Kidney (tissue), 13 donors: ENCODE measurements at regions not wholly inside any gene's neighbourhood (a gene's known extent, or its start where the extent isn't known, plus 50 kb on each side); places are given as distances from the start of the nearest gene placed in this dataset.

Experiments
- DNase-seq, 5 donors: peaks; one replicate each; pipeline ENCODE4 v3.0.0-alpha.2; 2013 to 2020
- FAIRE-seq: peaks from 2 replicates; lab custom pipeline; 2012; peaks lifted over from hg19 to GRCh38; lab: Jason Lieb, UNC
- H3K27ac ChIP-seq, 2 donors: one replicate each; pipeline ENCODE4 v1.7.0; 2013; ENCODE audit warnings: low read depth in 2 of 2, low read length in 2 of 2, inconsistent platforms in 1 of 2
- H3K27me3 ChIP-seq: one replicate; pipeline ENCODE4 v1.7.1; 2013; ENCODE audit warnings: low read length, inconsistent platforms; ENCODE audit not compliant: control insufficient read depth, insufficient read depth
- H3K36me3 ChIP-seq, 3 donors: one replicate each; pipeline versions ENCODE4 v1.7.0 to v1.7.1; 2013; ENCODE audit warnings: low read length in 3 of 3, control low read depth in 1 of 3, inconsistent platforms in 1 of 3; ENCODE audit not compliant: insufficient read depth in 3 of 3, control insufficient read depth in 2 of 3
- H3K4me1 ChIP-seq, 3 donors: one replicate each; pipeline versions ENCODE4 v1.7.0 to v1.7.1; 2013; ENCODE audit warnings: low read length in 3 of 3, inconsistent platforms in 1 of 3, low read depth in 1 of 3; ENCODE audit not compliant: control insufficient read depth in 2 of 3, insufficient read depth in 2 of 3
- H3K4me3 ChIP-seq, 3 donors: one replicate each; pipeline versions ENCODE4 v1.7.0 to v1.8.1; 2013; ENCODE audit warnings: low read length in 3 of 3, control low read depth in 1 of 3, inconsistent platforms in 1 of 3
- H3K9ac ChIP-seq, 3 donors: one replicate each; pipeline versions ENCODE4 v1.7.0 to v1.7.1; 2013; ENCODE audit warnings: low read length in 3 of 3, control low read depth in 1 of 3, inconsistent platforms in 1 of 3
- H3K9me3 ChIP-seq, 3 donors: one replicate each; pipeline versions ENCODE4 v1.7.0 to v1.7.1; 2013; ENCODE audit warnings: low read length in 3 of 3, control low read depth in 1 of 3, inconsistent platforms in 1 of 3; ENCODE audit not compliant: control insufficient read depth in 2 of 3, insufficient read depth in 1 of 3
- intact Hi-C: fragments of 100-400 bp; cut with DNase I; formaldehyde crosslinking; loops from one replicate; pipeline ENCODE4 v1.11.1; 2022
- TF ChIP-seq, protein P1 (sequence below): IDR thresholded peaks from 3 replicates; pipeline ENCODE4 v1.5.1; 2012; ENCODE audit warnings: mild to moderate bottlenecking, moderate library complexity, borderline replicate concordance; ENCODE audit not compliant: insufficient read depth; ENCODE audit errors: extremely low read depth
- donor health status: control.
- donor health status: control.
- donor health status: control.
- donor health status: control.
- donor health status: control.
- donor health status: DM: yes; HTN: yes; CAD: no.
- donor health status: Normal renal cell carcinoma (clear cell type).

DNA sequence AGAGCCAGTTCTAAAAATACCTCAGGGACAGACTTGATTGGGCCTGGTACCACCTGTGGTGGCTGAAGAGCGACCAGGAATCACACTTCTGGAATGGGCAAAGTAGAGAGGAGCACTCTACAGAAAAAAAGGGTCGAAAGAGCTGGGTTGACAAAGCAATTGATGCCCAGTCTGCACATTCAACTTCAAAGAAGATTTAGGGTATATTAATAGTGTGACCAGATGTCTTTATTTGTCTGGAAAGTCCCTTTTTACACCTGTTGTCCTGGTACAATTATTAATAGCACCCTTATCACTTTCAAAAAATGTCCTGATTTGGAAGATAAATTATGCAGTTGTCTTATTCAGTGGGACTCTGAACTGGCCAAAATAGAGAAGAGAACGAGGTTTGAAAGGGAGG is 137.5 kb downstream of the DYRK2 start:
- no peaks in the 10 kb centered on the region for H3K9me3 ChIP-seq
- FAIRE-seq (no peak), DNase-seq (no peak)
- no peak overlapping the region for H3K4me3 ChIP-seq
- no peak overlapping the region for H3K27ac ChIP-seq
- no peaks in the 10 kb centered on the region for H3K4me1 ChIP-seq
- H3K9ac ChIP-seq: no peak overlapping the region
- H3K27me3 ChIP-seq: no peaks in the 10 kb centered on the region
- TF ChIP-seq, protein P1, sequence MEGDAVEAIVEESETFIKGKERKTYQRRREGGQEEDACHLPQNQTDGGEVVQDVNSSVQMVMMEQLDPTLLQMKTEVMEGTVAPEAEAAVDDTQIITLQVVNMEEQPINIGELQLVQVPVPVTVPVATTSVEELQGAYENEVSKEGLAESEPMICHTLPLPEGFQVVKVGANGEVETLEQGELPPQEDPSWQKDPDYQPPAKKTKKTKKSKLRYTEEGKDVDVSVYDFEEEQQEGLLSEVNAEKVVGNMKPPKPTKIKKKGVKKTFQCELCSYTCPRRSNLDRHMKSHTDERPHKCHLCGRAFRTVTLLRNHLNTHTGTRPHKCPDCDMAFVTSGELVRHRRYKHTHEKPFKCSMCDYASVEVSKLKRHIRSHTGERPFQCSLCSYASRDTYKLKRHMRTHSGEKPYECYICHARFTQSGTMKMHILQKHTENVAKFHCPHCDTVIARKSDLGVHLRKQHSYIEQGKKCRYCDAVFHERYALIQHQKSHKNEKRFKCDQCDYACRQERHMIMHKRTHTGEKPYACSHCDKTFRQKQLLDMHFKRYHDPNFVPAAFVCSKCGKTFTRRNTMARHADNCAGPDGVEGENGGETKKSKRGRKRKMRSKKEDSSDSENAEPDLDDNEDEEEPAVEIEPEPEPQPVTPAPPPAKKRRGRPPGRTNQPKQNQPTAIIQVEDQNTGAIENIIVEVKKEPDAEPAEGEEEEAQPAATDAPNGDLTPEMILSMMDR: no peak
- intact Hi-C loops: no loop called here
- H3K36me3 ChIP-seq: no peaks in the 10 kb centered on the region

DNA sequence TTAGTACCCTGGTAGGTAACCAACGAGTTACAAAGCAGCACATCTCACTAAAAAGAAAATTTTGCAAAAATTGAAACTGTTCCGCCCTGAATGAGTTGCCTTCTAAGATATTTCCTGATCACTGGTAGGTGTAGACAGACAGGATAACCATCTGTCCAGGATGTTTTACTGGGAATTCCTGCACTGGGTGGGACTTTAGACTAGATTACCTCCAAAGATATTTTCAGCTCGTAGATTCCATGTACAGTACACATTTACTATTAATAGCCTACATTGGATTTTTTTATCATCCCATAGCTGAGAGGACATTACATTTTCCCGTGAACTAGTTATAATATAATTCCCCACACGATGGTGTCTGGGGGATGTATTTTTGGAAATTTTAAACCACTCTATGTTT is 139.6 kb downstream of the DYRK2 start:
- intact Hi-C loops: no loop called here

DNA sequence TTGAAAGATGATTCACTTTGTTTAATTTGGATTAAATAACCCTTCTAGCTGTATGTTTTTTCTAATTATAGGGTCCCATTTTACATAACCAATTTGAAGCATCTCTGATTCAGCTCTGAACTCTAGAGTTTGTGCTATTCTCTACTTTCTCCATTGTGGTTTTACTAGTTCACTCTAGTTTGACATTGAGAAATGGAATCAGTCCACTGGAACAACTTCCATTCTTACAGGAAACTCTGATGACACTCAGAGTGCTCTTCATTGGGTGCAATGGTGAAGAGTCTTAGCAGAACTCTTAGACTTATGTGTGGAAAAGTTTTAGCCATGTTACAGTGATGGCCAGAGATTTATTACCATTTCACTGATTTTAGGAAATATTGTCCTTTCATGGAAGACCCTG is 140.7 kb downstream of the DYRK2 start:
- intact Hi-C loops: no loop called here
- H3K27ac ChIP-seq: no peak overlapping the region
- DNase-seq: no peak

More for the DNA sequence above, 139.6 kb downstream of the DYRK2 start:
- Histone ChIP-seq H3K9me3 (no peaks in the 10 kb centered on the region), H3K27ac (no peak overlapping the region), H3K4me1 (no peaks in the 10 kb centered on the region), H3K36me3 (no peaks in the 10 kb centered on the region), H3K9ac (no peak overlapping the region), H3K27me3 (no peaks in the 10 kb centered on the region), H3K4me3 (no peak overlapping the region)
- TF ChIP-seq, protein P1: no peak
- FAIRE-seq: no peak
- DNase-seq: no peak

More for the DNA sequence above, 140.7 kb downstream of the DYRK2 start:
- no peaks in the 10 kb centered on the region for H3K9me3 ChIP-seq
- H3K4me3 ChIP-seq: no peak overlapping the region
- H3K4me1 ChIP-seq: no peaks in the 10 kb centered on the region
- no peaks in the 10 kb centered on the region for H3K27me3 ChIP-seq
- TF ChIP-seq, protein P1: no peak
- H3K9ac ChIP-seq: no peak overlapping the region
- no peaks in the 10 kb centered on the region for H3K36me3 ChIP-seq
- FAIRE-seq: no peak
